Tibial nerve (tissue), 4 donors: ENCODE measurements at regions not wholly inside any gene's neighbourhood (a gene's known extent, or its start where the extent isn't known, plus 50 kb on each side); places are given as distances from the start of the nearest gene placed in this dataset.

ENCODE experiments used
- EP300 ChIP-seq, 2 donors: sonication (generic); formaldehyde crosslinking; IDR thresholded peaks; one replicate each; pipeline ENCODE4 v1.6.1; 2017; ENCODE audit warnings: antibody characterized with exemption in 2 of 2, mild to moderate bottlenecking in 1 of 2
- TF ChIP-seq, protein P1 (sequence below), 5 experiments: fragments of 200-600 bp in 3 of 5; fragments of 450-650 bp in 2 of 5; sonication (generic) in 3 of 5; IDR thresholded peaks; one replicate each; pipeline ENCODE4 v1.5.1; 2016 to 2019; ENCODE audit warnings: antibody characterized with exemption in 5 of 5, mild to moderate bottlenecking in 3 of 5, moderate library complexity in 2 of 5

DNA sequence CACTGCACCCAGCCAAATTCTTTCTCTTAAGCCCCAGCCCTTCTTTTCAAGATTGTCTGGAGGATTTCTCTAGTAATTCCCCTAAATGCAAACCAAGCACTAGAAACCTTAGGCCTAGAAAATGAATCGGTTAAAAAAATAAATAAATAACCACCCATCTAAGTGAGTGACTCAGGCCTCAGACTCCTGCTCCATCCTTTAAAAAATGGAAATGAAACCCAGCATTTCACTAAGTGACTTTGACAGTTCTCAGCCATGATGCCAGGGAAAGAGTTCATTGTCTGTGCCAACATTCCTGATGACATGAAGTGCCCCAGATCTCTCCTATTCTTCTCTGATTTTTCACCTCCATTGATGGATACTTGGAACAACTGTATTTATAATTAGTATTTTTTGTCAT, 415.2 kb upstream of the DAB1 start:
- TF ChIP-seq, protein P1, sequence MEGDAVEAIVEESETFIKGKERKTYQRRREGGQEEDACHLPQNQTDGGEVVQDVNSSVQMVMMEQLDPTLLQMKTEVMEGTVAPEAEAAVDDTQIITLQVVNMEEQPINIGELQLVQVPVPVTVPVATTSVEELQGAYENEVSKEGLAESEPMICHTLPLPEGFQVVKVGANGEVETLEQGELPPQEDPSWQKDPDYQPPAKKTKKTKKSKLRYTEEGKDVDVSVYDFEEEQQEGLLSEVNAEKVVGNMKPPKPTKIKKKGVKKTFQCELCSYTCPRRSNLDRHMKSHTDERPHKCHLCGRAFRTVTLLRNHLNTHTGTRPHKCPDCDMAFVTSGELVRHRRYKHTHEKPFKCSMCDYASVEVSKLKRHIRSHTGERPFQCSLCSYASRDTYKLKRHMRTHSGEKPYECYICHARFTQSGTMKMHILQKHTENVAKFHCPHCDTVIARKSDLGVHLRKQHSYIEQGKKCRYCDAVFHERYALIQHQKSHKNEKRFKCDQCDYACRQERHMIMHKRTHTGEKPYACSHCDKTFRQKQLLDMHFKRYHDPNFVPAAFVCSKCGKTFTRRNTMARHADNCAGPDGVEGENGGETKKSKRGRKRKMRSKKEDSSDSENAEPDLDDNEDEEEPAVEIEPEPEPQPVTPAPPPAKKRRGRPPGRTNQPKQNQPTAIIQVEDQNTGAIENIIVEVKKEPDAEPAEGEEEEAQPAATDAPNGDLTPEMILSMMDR (IDR thresholded peaks at IDR 0.05) = no peak
- TF ChIP-seq EP300 (IDR thresholded peaks at IDR 0.05) = no peak
